ENCODE measurements at regions not wholly inside any gene's neighbourhood (a gene's known extent, or its start where the extent isn't known, plus 50 kb on each side); places are given as distances from the start of the nearest gene placed in this dataset.

DNA sequence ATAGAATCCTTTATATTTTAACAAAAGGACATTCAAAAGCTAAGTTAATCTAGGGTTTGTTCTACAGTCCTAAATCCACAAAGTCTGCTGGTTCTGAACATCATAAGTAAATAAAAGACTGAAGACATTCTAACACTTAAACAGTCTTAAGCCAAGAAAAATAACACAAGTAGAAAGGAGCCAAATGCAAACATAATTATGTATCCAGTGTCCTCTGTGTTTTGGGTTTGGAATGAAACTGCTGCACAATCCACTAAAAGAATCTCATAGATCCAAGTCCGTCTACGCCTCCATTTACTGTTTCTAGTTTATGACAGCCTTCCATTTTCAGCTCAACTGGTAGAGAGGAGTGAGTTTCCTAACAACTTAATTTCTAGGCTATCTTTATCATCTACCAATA lies 623.6 kb upstream of the FZD8 start:
- TF ChIP-seq POLR2AphosphoS5 (IDR thresholded peaks at IDR 0.05; ENCODE audit: low read depth, low read length): no peak
- TF ChIP-seq ATF3 (IDR thresholded peaks at IDR 0.05): no peak
- TF ChIP-seq JUND (IDR thresholded peaks at IDR 0.05): no peak
- no peak for TF ChIP-seq EZH2 (IDR thresholded peaks at IDR 0.05)
- TF ChIP-seq, protein P1, sequence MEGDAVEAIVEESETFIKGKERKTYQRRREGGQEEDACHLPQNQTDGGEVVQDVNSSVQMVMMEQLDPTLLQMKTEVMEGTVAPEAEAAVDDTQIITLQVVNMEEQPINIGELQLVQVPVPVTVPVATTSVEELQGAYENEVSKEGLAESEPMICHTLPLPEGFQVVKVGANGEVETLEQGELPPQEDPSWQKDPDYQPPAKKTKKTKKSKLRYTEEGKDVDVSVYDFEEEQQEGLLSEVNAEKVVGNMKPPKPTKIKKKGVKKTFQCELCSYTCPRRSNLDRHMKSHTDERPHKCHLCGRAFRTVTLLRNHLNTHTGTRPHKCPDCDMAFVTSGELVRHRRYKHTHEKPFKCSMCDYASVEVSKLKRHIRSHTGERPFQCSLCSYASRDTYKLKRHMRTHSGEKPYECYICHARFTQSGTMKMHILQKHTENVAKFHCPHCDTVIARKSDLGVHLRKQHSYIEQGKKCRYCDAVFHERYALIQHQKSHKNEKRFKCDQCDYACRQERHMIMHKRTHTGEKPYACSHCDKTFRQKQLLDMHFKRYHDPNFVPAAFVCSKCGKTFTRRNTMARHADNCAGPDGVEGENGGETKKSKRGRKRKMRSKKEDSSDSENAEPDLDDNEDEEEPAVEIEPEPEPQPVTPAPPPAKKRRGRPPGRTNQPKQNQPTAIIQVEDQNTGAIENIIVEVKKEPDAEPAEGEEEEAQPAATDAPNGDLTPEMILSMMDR (IDR thresholded peaks at IDR 0.05 in 2 of 3, conservative IDR thresholded peaks at IDR 0.05 in 1 of 3; ENCODE audit: borderline replicate concordance in 1 of 3, insufficient read depth in 1 of 3, low read depth in 2 of 3, low read length in 2 of 3): no peak
- no peak for TF ChIP-seq SIN3A (IDR thresholded peaks at IDR 0.05; ENCODE audit: low read depth)
